ENCODE measurements at regions not wholly inside any gene's neighbourhood (a gene's known extent, or its start where the extent isn't known, plus 50 kb on each side); places are given as distances from the start of the nearest gene placed in this dataset.

DNA sequence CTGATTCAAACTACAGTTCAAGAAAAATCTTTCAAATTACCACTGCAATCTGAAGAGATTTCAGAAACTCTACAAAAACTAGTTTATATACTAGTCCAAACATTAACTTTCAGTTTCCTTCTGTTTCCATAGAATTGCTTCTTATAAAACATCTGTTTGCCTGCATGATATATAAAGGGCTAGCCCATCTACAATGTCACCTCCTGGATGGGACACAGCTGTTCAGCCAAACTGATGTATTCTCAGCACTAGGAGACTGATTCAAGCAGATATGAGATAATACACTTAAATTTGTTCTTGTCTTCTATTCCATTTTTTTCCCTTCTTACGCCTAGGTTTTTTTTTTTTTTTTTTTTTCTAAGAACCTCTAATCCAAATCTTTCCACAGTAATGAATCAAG is 1569.7 kb upstream of the IGFBP7 start:
- DNase-seq, result no peak
- no TSS peak for BruUV-seq (replicated peaks)
- Histone ChIP-seq H3K4me3 (ENCODE audit: low read depth, low read length) (no peak overlapping the region), H3K36me3 (ENCODE audit: control insufficient read depth, insufficient read depth, low read length) (no peaks in the 10 kb centered on the region), H3K4me1 (no peaks in the 10 kb centered on the region), H3K27me3 (replicated peaks; ENCODE audit: control insufficient read depth, insufficient read depth, low read length) (no peaks in the 10 kb centered on the region), H3K9me3 (no peaks in the 10 kb centered on the region)
- Mint-ChIP-seq H3K36me3 (ENCODE audit: insufficient read depth, unreplicated experiment) (no peaks in the 10 kb centered on the region), H3K4me3 (ENCODE audit: unreplicated experiment) (no peak overlapping the region), H3K27ac (ENCODE audit: unreplicated experiment) (no peak overlapping the region), H3K4me1 (ENCODE audit: low read depth, unreplicated experiment) (no peaks in the 10 kb centered on the region), H3K9me3 (ENCODE audit: unreplicated experiment) (no peaks in the 10 kb centered on the region), H3K27me3 (ENCODE audit: insufficient read depth, unreplicated experiment) (no peaks in the 10 kb centered on the region)
- ChIA-PET POLR2A (no interaction called here), CTCF (no interaction called here)
- intact Hi-C loops (cut with micrococcal nuclease; ENCODE audit: unreplicated experiment), result no loop called here
- TF ChIP-seq, protein P1, sequence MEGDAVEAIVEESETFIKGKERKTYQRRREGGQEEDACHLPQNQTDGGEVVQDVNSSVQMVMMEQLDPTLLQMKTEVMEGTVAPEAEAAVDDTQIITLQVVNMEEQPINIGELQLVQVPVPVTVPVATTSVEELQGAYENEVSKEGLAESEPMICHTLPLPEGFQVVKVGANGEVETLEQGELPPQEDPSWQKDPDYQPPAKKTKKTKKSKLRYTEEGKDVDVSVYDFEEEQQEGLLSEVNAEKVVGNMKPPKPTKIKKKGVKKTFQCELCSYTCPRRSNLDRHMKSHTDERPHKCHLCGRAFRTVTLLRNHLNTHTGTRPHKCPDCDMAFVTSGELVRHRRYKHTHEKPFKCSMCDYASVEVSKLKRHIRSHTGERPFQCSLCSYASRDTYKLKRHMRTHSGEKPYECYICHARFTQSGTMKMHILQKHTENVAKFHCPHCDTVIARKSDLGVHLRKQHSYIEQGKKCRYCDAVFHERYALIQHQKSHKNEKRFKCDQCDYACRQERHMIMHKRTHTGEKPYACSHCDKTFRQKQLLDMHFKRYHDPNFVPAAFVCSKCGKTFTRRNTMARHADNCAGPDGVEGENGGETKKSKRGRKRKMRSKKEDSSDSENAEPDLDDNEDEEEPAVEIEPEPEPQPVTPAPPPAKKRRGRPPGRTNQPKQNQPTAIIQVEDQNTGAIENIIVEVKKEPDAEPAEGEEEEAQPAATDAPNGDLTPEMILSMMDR (IDR thresholded peaks at IDR 0.05; ENCODE audit: insufficient read depth in 1 of 2, low read depth in 1 of 2, low read length in 1 of 2, severe bottlenecking in 1 of 2, unreplicated experiment in 1 of 2), result no peak

DNA sequence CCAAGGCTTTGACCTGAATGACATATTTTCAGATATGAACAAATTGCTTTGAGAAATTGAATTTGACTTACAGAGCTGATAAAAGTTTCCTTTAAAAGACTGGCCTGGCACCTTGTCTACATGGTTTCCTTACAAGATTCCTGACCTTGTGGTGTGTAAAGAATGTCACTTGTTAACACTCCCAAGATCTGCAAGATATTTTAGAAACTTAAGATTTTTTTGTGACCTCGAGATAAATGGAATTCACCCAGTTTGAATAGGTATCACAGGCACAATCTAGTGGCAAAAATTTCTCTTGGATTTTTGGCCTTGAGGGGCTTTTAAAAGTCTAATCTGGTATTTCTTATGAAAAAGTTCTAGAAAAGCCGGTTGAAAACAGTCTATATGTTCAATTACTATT is 1568.9 kb upstream of the IGFBP7 start:
- H3K9me3 ChIP-seq, result no peaks in the 10 kb centered on the region
- H3K27me3 ChIP-seq (replicated peaks; ENCODE audit: control insufficient read depth, insufficient read depth, low read length), result no peaks in the 10 kb centered on the region
- Mint-ChIP-seq H3K4me1 (ENCODE audit: low read depth, unreplicated experiment) (no peaks in the 10 kb centered on the region), H3K36me3 (ENCODE audit: insufficient read depth, unreplicated experiment) (no peaks in the 10 kb centered on the region), H3K27me3 (ENCODE audit: insufficient read depth, unreplicated experiment) (no peaks in the 10 kb centered on the region), H3K27ac (ENCODE audit: unreplicated experiment) (no peak overlapping the region), H3K9me3 (ENCODE audit: unreplicated experiment) (no peaks in the 10 kb centered on the region), H3K4me3 (ENCODE audit: unreplicated experiment) (no peak overlapping the region)
- no peaks in the 10 kb centered on the region for H3K4me1 ChIP-seq
- no peak for DNase-seq
- no peaks in the 10 kb centered on the region for H3K36me3 ChIP-seq (ENCODE audit: control insufficient read depth, insufficient read depth, low read length)
- intact Hi-C loops (cut with micrococcal nuclease; ENCODE audit: unreplicated experiment), result no loop called here
- POLR2A ChIA-PET, result no interaction called here
- TF ChIP-seq, protein P1 (IDR thresholded peaks at IDR 0.05; ENCODE audit: insufficient read depth in 1 of 2, low read depth in 1 of 2, low read length in 1 of 2, severe bottlenecking in 1 of 2, unreplicated experiment in 1 of 2), result no peak
- CTCF ChIA-PET, result no interaction called here
- H3K4me3 ChIP-seq (ENCODE audit: low read depth, low read length), result no peak overlapping the region
- BruUV-seq (replicated peaks), result no TSS peak

DNA sequence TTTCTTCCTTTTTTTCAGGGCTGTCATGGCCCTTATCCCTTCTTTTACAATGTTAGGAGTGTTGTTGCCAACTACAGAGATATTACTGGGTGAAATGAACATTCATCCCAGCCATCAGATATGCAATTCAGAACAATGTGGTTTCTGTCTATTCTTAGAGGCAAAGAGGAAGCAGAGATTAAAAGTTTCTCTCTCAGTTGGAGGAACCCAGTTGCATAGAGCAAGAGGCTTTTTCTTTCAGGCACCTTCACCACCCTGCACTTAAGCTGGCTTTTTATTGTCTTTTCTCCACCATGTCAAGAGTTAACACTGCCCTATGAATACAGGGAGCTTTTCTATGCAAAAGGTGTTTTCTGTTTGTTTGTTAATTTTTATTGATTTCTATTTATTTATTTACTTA is 1559.6 kb upstream of the IGFBP7 start:
- POLR2A ChIA-PET, result no interaction called here
- intact Hi-C loops (cut with micrococcal nuclease; ENCODE audit: unreplicated experiment), result no loop called here
- no peak for DNase-seq
- Histone ChIP-seq H3K36me3 (ENCODE audit: control insufficient read depth, insufficient read depth, low read length) (no peaks in the 10 kb centered on the region), H3K4me3 (ENCODE audit: low read depth, low read length) (no peak overlapping the region), H3K4me1 (no peaks in the 10 kb centered on the region), H3K27me3 (replicated peaks; ENCODE audit: control insufficient read depth, insufficient read depth, low read length) (no peaks in the 10 kb centered on the region), H3K9me3 (no peaks in the 10 kb centered on the region)
- no peaks in the 10 kb centered on the region for H3K4me1 Mint-ChIP-seq (ENCODE audit: low read depth, unreplicated experiment)
- no peaks in the 10 kb centered on the region for H3K27me3 Mint-ChIP-seq (ENCODE audit: insufficient read depth, unreplicated experiment)
- BruUV-seq (replicated peaks), result no TSS peak
- TF ChIP-seq, protein P1 (IDR thresholded peaks at IDR 0.05; ENCODE audit: insufficient read depth in 1 of 2, low read depth in 1 of 2, low read length in 1 of 2, severe bottlenecking in 1 of 2, unreplicated experiment in 1 of 2), result no peak
- no peaks in the 10 kb centered on the region for H3K9me3 Mint-ChIP-seq (ENCODE audit: unreplicated experiment)
- no peaks in the 10 kb centered on the region for H3K36me3 Mint-ChIP-seq (ENCODE audit: insufficient read depth, unreplicated experiment)
- H3K4me3 Mint-ChIP-seq (ENCODE audit: unreplicated experiment), result no peak overlapping the region
- H3K27ac Mint-ChIP-seq (ENCODE audit: unreplicated experiment), result no peak overlapping the region
- CTCF ChIA-PET, result no interaction called here

Measured in Caco-2 (cell line).